H1 (cell line): ENCODE measurements at regions not wholly inside any gene's neighbourhood (a gene's known extent, or its start where the extent isn't known, plus 50 kb on each side); places are given as distances from the start of the nearest gene placed in this dataset.

Source experiments
- CTCF ChIA-PET: fragments of 300-600 bp; sonication (Branson Sonifier 250); formaldehyde crosslinking; loops from one replicate; lab custom pipeline; 2021; ENCODE audit not compliant: partially characterized antibody; lab: Charles Lee
- POLR2A ChIA-PET: fragments of 300-600 bp; sonication (Branson Sonifier 250); formaldehyde crosslinking; loops from one replicate; lab custom pipeline; 2021; ENCODE audit warnings: inconsistent platforms; ENCODE audit not compliant: partially characterized antibody; lab: Charles Lee
- DNase-seq, 2 experiments: peaks; one replicate each; pipeline versions ENCODE4 v3.0.0 to v3.0.0-alpha.2; 2010 to 2022; ENCODE audit warnings: low spot score in 2 of 2, low read depth in 1 of 2, mixed read lengths in 1 of 2
- FAIRE-seq: peaks from 2 replicates; lab custom pipeline; 2011; peaks lifted over from hg19 to GRCh38; lab: Jason Lieb, UNC
- H2AFZ ChIP-seq: 2 replicates; pipeline ENCODE4 v1.8.1; 2012; ENCODE audit warnings: low read length, inconsistent platforms
- H2AK5ac ChIP-seq: 2 replicates; pipeline ENCODE4 v1.6.1; 2013; ENCODE audit warnings: low read depth, low read length
- H2BK120ac ChIP-seq: replicated peaks from 2 replicates; pipeline ENCODE3; 2013; ENCODE audit warnings: low read depth, low read length, inconsistent platforms
- H2BK12ac ChIP-seq: 2 replicates; pipeline ENCODE4 v1.6.1; 2013; ENCODE audit warnings: low read depth, low read length
- H2BK15ac ChIP-seq: 2 replicates; pipeline ENCODE4 v1.6.1; 2013; ENCODE audit warnings: low read length
- H2BK20ac ChIP-seq: 2 replicates; pipeline ENCODE4 v1.6.1; 2013; ENCODE audit warnings: low read length
- H2BK5ac ChIP-seq: 2 replicates; pipeline ENCODE4 v1.6.1; 2013; ENCODE audit warnings: low read depth, low read length
- H3K14ac ChIP-seq: 2 replicates; pipeline ENCODE4 v1.6.1; 2013; ENCODE audit warnings: inconsistent platforms; ENCODE audit not compliant: insufficient read length
- H3K18ac ChIP-seq: 2 replicates; pipeline ENCODE4 v1.6.1; 2013; ENCODE audit warnings: low read length; ENCODE audit errors: extremely low read depth
- H3K23ac ChIP-seq: 2 replicates; pipeline ENCODE4 v1.6.1; 2013; ENCODE audit warnings: inconsistent platforms; ENCODE audit not compliant: insufficient read length
- H3K23me2 ChIP-seq: 2 replicates; pipeline ENCODE4 v1.6.1; 2013; ENCODE audit warnings: low read depth, low read length
- H3K27ac ChIP-seq: 2 replicates; pipeline ENCODE4 v1.6.1; 2011; ENCODE audit warnings: low read depth, low read length, inconsistent platforms
- H3K27me3 ChIP-seq, 4 experiments: replicated peaks in 1 of 4; 1 replicate in 1 of 4; 2 replicates in 3 of 4; pipeline versions ENCODE4 v1.6.1 to v1.8.1; 2011 to 2013; ENCODE audit warnings: low read length in 3 of 4, mild to moderate bottlenecking in 3 of 4, inconsistent platforms in 2 of 4, mixed read lengths in 2 of 4, moderate library complexity in 1 of 4; ENCODE audit not compliant: control insufficient read depth in 3 of 4, insufficient read depth in 3 of 4; ENCODE audit errors: extremely low read depth in 1 of 4
- H3K36me3 ChIP-seq, 4 experiments: 2 replicates each; pipeline versions ENCODE4 v1.6.1 to v1.8.1; 2011 to 2013; ENCODE audit warnings: mild to moderate bottlenecking in 4 of 4, low read length in 3 of 4, moderate library complexity in 2 of 4, control low read depth in 1 of 4, inconsistent platforms in 1 of 4; ENCODE audit not compliant: insufficient read depth in 4 of 4, control insufficient read depth in 2 of 4
- H3K4ac ChIP-seq: replicated peaks from 2 replicates; pipeline ENCODE3; 2013; ENCODE audit warnings: low read length, low read depth, mixed read lengths, inconsistent platforms; ENCODE audit not compliant: insufficient read length
- H3K4me1 ChIP-seq, 4 experiments: replicated peaks in 1 of 4; 1 replicate in 1 of 4; 2 replicates in 3 of 4; pipeline versions ENCODE4 v1.6.1 to v1.8.1; 2011 to 2013; ENCODE audit warnings: low read length in 3 of 4, inconsistent platforms in 2 of 4, mixed read lengths in 1 of 4; ENCODE audit not compliant: insufficient read depth in 4 of 4, control insufficient read depth in 3 of 4
- H3K4me2 ChIP-seq, 2 experiments: 2 replicates each; pipeline versions ENCODE4 v1.6.1 to v1.8.1; 2011 to 2013; ENCODE audit warnings: low read depth in 2 of 2, low read length in 2 of 2, control low read depth in 1 of 2, inconsistent platforms in 1 of 2, mild to moderate bottlenecking in 1 of 2; ENCODE audit not compliant: insufficient read depth in 1 of 2
- H3K4me3 ChIP-seq, 4 experiments: fragments of 200-600, 300-600 bp in 1 of 4; sonication (generic), shearing (Covaris generic), sonication (Bioruptor Twin) in 1 of 4; 2 replicates each; pipeline versions ENCODE4 v1.5.1 to v1.8.1; 2011 to 2016; ENCODE audit warnings: low read length in 4 of 4, low read depth in 3 of 4, control low read depth in 2 of 4, inconsistent platforms in 2 of 4, mild to moderate bottlenecking in 2 of 4, mixed read lengths in 1 of 4, moderate library complexity in 1 of 4; ENCODE audit not compliant: insufficient read depth in 2 of 4; ENCODE audit errors: extremely low read depth in 1 of 4
- H3K56ac ChIP-seq: replicated peaks from 2 replicates; pipeline ENCODE3; 2013; ENCODE audit warnings: low read depth, mild to moderate bottlenecking, mixed read lengths, low read length, inconsistent platforms; ENCODE audit not compliant: insufficient read length
- H3K79me1 ChIP-seq: 2 replicates; pipeline ENCODE4 v1.6.1; 2013; ENCODE audit warnings: low read depth, low read length, control low read depth
- H3K79me2 ChIP-seq, 2 experiments: 2 replicates each; pipeline versions ENCODE4 v1.6.1 to v1.8.1; 2012 to 2013; ENCODE audit warnings: low read length in 2 of 2, mild to moderate bottlenecking in 2 of 2, inconsistent platforms in 1 of 2; ENCODE audit not compliant: insufficient read depth in 2 of 2, control insufficient read depth in 1 of 2
- H3K9ac ChIP-seq, 4 experiments: replicated peaks in 1 of 4; 1 replicate in 1 of 4; 2 replicates in 3 of 4; pipeline versions ENCODE4 v1.6.1 to v1.8.1; 2011 to 2013; ENCODE audit warnings: low read depth in 3 of 4, low read length in 3 of 4, control low read depth in 2 of 4, mild to moderate bottlenecking in 2 of 4, moderate library complexity in 2 of 4, inconsistent platforms in 1 of 4; ENCODE audit errors: extremely low read depth in 1 of 4
- H3K9me3 ChIP-seq, 2 experiments: 2 replicates each; pipeline versions ENCODE4 v1.6.1 to v1.8.1; 2012 to 2013; ENCODE audit warnings: mild to moderate bottlenecking in 2 of 2, moderate library complexity in 2 of 2, control low read depth in 1 of 2, inconsistent platforms in 1 of 2, low read depth in 1 of 2, low read length in 1 of 2, mixed read lengths in 1 of 2; ENCODE audit not compliant: insufficient read depth in 2 of 2
- H4K20me1 ChIP-seq, 2 experiments: replicated peaks in 1 of 2; 2 replicates each; pipeline versions ENCODE3 to v1.8.1; 2011 to 2013; ENCODE audit warnings: inconsistent platforms in 2 of 2, low read length in 2 of 2, mild to moderate bottlenecking in 1 of 2; ENCODE audit not compliant: insufficient read depth in 2 of 2, control insufficient read depth in 1 of 2
- H4K5ac ChIP-seq: 2 replicates; pipeline ENCODE4 v1.6.1; 2013; ENCODE audit warnings: low read length, low read depth, mixed read lengths, inconsistent platforms; ENCODE audit not compliant: insufficient read length
- H4K8ac ChIP-seq: 2 replicates; pipeline ENCODE4 v1.8.0; 2013; ENCODE audit warnings: mild to moderate bottlenecking, moderate library complexity, low read length, inconsistent platforms; ENCODE audit not compliant: insufficient read depth; ENCODE audit errors: extremely low read depth
- H4K91ac ChIP-seq: replicated peaks from 2 replicates; pipeline ENCODE3; 2013; ENCODE audit warnings: low read length, mixed read lengths, inconsistent platforms; ENCODE audit not compliant: insufficient read length
- BRCA1 ChIP-seq: IDR thresholded peaks from 2 replicates; pipeline ENCODE4 v1.6.1; 2012; ENCODE audit warnings: low read depth, low read length, improper control_type of control experiment
- MAFK ChIP-seq: IDR thresholded peaks from 2 replicates; pipeline ENCODE4 v1.6.1; 2012; ENCODE audit warnings: low read depth, mild to moderate bottlenecking, improper control_type of control experiment, low read length
- RBBP5 ChIP-seq: IDR thresholded peaks from 2 replicates; pipeline ENCODE4 v1.7.1; 2012; ENCODE audit warnings: low read depth, mild to moderate bottlenecking, inconsistent platforms, low read length, moderate library complexity, borderline replicate concordance
- RNF2 ChIP-seq: fragments of 200-900, 300-1000 bp; sonication (generic); IDR thresholded peaks from 2 replicates; pipeline ENCODE4 v1.7.1; 2016; ENCODE audit warnings: borderline replicate concordance, low read depth, mild to moderate bottlenecking, antibody characterized with exemption, low read length; ENCODE audit not compliant: poor library complexity, severe bottlenecking; ENCODE audit errors: missing control alignments
- SAP30 ChIP-seq: fragments of 300-600 bp; sonication (generic); IDR thresholded peaks from 2 replicates; pipeline ENCODE4 v1.7.1; 2012; ENCODE audit warnings: low read length, moderate library complexity, mild to moderate bottlenecking, inconsistent platforms; ENCODE audit not compliant: insufficient read depth, insufficient replicate concordance
- SIX5 ChIP-seq: IDR thresholded peaks from 2 replicates; pipeline ENCODE4 v1.6.1; 2011; ENCODE audit warnings: mild to moderate bottlenecking, low read depth, low read length
- SP4 ChIP-seq: IDR thresholded peaks from 2 replicates; pipeline ENCODE4 v1.6.1; 2012; ENCODE audit warnings: low read length, inconsistent platforms
- SUZ12 ChIP-seq: fragments of 200-600 bp; sonication (generic); IDR thresholded peaks from 2 replicates; pipeline ENCODE4 v1.6.1; 2012; ENCODE audit warnings: mild to moderate bottlenecking, inconsistent platforms, low read length, moderate library complexity, mixed read lengths
- TAF1 ChIP-seq: IDR thresholded peaks from 2 replicates; pipeline ENCODE4 v1.6.1; 2011; ENCODE audit warnings: mild to moderate bottlenecking, low read depth, low read length
- TF ChIP-seq, protein P1 (sequence below), 3 experiments: IDR thresholded peaks; 1 replicate in 2 of 3; 2 replicates in 1 of 3; pipeline versions ENCODE4 v1.5.1 to v1.6.1; 2011; ENCODE audit warnings: low read length in 3 of 3, mild to moderate bottlenecking in 3 of 3, inconsistent platforms in 2 of 3, low read depth in 1 of 3, moderate library complexity in 1 of 3; ENCODE audit not compliant: insufficient read depth in 1 of 3; ENCODE audit errors: control extremely low read depth in 1 of 3
- TF ChIP-seq, protein P2 (sequence below): IDR thresholded peaks from 2 replicates; pipeline ENCODE4 v1.6.1; 2011; ENCODE audit warnings: low read depth, mild to moderate bottlenecking, low read length; ENCODE audit not compliant: insufficient read depth

DNA sequence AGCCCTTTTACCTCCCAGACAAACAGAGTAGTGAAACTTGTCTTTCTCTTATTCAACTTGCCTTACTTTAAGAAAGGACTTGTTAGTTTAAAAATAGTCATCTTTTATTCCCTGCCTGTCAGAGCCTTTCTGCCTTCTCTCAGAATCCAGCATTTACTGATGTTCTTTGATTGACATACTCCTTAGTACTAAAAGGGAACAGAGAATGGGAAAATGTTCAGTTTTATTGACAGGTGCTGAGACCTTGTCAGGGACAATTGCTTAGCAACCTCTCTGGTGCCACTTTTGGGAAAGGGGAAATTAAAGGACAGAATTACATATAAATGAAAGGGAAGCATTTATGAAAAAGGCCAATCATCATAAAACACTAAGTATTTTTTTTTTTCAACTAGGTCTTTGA, 378.3 kb downstream of the PDCD6IP start:
- no peak overlapping the region for H3K56ac ChIP-seq
- no peak overlapping the region for H2AFZ ChIP-seq
- DNase-seq, result no peak
- no peaks in the 10 kb centered on the region for H3K23me2 ChIP-seq
- H3K27me3 ChIP-seq, result peaks cover 0 to 1% (median 0%) of the 10 kb centered on the region in 4 experiments; a peak in 1 of 7 replicates
- no peak overlapping the region for H4K5ac ChIP-seq
- no peak overlapping the region for H2BK20ac ChIP-seq
- H3K14ac ChIP-seq, result no peak overlapping the region
- no peak overlapping the region for H2AK5ac ChIP-seq
- no peak overlapping the region for H3K4me2 ChIP-seq
- H3K4ac ChIP-seq, result no peak overlapping the region
- no peak overlapping the region for H2BK120ac ChIP-seq
- H3K79me2 ChIP-seq, result no peaks in the 10 kb centered on the region
- ChIA-PET CTCF (no interaction called here), POLR2A (no interaction called here)
- no peak overlapping the region for H3K18ac ChIP-seq
- no peak overlapping the region for H2BK15ac ChIP-seq
- H3K9ac ChIP-seq, result no peak overlapping the region
- FAIRE-seq, result no peak
- no peak overlapping the region for H2BK5ac ChIP-seq
- H4K8ac ChIP-seq, result no peak overlapping the region
- no peaks in the 10 kb centered on the region for H3K36me3 ChIP-seq
- H3K79me1 ChIP-seq, result no peaks in the 10 kb centered on the region
- no peak overlapping the region; the same call in 1 of the 2 replicates for H3K27ac ChIP-seq
- H2BK12ac ChIP-seq, result no peak overlapping the region
- no peaks in the 10 kb centered on the region for H4K20me1 ChIP-seq
- no peak overlapping the region for H4K91ac ChIP-seq
- no peaks in the 10 kb centered on the region for H3K9me3 ChIP-seq
- no peak overlapping the region for H3K23ac ChIP-seq
- H3K4me1 ChIP-seq, result peaks cover 0 to 6% (median 1%) of the 10 kb centered on the region in 4 experiments; a peak in 3 of 7 replicates
- H3K4me3 ChIP-seq, result no peak overlapping the region
- TF ChIP-seq, protein P1, sequence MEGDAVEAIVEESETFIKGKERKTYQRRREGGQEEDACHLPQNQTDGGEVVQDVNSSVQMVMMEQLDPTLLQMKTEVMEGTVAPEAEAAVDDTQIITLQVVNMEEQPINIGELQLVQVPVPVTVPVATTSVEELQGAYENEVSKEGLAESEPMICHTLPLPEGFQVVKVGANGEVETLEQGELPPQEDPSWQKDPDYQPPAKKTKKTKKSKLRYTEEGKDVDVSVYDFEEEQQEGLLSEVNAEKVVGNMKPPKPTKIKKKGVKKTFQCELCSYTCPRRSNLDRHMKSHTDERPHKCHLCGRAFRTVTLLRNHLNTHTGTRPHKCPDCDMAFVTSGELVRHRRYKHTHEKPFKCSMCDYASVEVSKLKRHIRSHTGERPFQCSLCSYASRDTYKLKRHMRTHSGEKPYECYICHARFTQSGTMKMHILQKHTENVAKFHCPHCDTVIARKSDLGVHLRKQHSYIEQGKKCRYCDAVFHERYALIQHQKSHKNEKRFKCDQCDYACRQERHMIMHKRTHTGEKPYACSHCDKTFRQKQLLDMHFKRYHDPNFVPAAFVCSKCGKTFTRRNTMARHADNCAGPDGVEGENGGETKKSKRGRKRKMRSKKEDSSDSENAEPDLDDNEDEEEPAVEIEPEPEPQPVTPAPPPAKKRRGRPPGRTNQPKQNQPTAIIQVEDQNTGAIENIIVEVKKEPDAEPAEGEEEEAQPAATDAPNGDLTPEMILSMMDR (IDR thresholded peaks at IDR 0.05; ENCODE audit: control extremely low read depth in 1 of 3, insufficient read depth in 1 of 3, low read depth in 1 of 3, low read length in 3 of 3), result no peak
- TF ChIP-seq TAF1 (no peak), MAFK (no peak), BRCA1 (no peak), SAP30 (no peak), SP4 (no peak), SIX5 (no peak), RNF2 (no peak), RBBP5 (no peak), SUZ12 (no peak)
- TF ChIP-seq, protein P2, sequence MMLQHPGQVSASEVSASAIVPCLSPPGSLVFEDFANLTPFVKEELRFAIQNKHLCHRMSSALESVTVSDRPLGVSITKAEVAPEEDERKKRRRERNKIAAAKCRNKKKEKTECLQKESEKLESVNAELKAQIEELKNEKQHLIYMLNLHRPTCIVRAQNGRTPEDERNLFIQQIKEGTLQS, result no peak
